HG02763 (cell line): ENCODE measurements at regions not wholly inside any gene's neighbourhood (a gene's known extent, or its start where the extent isn't known, plus 50 kb on each side); places are given as distances from the start of the nearest gene placed in this dataset.
"Not testable (repeated sequence)": the region's sequence is repeated elsewhere in the genome, so short reads cannot be mapped to it uniquely, and the experiment has no call there.

Experiments
- ATAC-seq: cut with Tn5 transposase; IDR thresholded peaks from one replicate; pipeline ENCODE4 v1.9.1; 2021; ENCODE audit warnings: mild to moderate bottlenecking, moderate library complexity; ENCODE audit not compliant: unreplicated experiment

DNA sequence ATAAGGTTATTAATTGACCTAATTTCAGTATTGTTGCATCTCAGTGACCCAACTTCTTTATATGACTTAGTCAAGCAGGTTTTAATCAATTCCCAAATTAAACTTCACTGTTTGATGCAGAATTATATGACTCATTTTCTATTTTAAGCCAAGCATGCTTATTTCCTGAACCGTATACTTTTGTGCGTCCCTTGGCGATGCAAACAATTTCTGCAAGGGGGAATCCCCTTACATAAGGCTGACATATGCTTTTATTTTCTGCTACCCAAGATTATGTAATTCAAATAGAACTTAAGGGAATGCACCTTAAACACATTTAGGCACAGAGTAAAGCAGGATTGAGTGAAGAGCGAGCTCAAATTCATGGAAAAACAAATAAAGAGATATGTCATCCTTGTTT, 303.9 kb downstream of the PDCD6IP start:
- no peak for ATAC-seq

DNA sequence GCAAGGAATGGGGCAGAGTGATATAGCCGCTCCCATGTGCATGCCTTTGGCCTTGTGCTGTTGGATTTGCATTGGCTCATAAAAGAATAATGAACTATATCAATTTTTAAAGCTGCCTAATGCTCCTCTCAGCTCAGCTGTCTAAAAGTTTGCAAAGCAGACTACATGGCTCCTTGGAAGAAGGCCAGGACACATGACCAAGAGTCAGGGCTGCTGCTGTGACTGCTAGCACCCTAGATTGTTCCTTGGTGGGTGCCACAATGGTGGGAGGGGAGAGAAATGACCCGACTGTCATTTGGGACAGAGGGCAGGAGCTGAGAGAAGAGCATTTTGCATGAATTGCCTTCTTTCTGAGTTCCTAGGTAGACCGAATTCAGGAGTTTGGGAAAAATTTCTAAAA, 307.9 kb downstream of the PDCD6IP start:
- ATAC-seq: no peak

DNA sequence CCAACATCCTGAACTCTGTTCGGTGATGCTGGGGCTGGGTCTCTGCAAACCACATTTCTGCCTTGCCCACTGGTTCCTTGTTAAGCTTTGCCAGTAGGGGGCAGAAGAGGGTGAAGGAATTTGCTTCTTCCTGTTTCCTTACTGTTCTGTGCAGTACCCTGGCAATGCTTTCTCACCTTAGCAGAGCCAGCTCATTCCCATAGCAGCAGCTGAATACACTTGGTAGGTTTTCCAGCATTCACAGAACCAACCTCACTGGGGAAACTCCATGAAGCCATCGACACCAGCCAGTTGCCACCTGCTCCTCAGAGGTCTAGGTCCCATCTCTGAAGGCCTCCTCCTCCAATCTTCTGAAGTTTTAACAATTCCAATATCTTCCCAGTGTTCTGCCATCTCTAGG, 308.4 kb downstream of the PDCD6IP start:
- peak; percentile 40 for ATAC-seq

DNA sequence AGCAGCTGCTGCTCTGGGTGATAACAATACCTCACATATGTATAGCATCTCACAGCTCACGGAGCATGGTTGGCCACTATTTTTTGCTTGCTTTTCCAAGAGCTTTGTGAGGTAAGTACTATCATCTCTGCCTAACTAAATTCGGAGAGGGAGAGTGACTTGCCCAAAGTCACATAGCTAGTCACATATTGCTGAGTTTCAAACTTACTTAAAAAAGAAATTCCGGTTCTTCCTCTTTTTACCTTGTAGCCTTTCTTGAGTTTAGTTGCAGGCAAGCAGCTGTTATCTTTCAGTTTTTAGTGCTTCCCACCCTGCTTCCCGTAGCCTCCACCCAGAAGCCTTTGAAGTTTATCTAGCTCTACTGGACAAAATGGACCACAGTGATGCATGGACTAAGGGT, 309.2 kb downstream of the PDCD6IP start:
- no peak for ATAC-seq

DNA sequence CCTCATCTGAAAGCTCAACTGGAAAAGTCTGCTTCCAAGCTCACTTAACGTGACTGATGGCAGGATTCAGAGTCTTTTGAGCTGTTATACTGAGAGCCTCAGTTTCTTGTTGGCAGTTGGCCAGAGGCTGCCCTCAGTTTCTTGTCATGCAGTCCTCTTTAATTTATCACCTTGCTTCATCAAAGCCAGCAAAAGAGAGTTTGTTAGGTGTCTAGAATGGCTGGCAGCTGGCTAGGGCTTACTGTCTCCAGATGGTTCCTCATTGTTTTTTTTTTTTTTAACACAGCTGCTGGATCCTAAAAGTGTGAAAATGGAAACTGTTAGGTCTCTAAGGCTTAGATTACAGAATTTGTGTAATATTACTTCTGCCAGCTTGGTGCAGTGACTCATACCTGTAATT, 310.6 kb downstream of the PDCD6IP start:
- no peak for ATAC-seq

DNA sequence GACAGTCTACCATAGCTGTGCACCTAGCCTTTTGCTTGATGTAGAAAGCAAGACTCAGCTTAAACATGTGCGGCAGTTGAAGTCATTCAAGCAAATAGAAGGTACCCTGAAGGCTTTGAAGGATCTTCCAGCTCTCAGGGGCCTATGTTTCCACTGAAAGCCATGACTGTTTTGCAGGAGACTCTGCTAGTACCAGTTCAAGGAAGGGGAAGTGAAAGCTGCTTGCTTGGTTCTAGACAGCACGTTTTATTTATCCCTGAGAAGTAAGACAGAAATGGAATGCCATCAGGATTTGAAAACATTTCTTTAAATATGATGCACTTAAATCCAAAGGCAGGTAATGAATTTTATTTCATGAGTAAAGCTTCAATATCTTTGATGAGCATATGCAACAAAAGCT, 311.4 kb downstream of the PDCD6IP start:
- ATAC-seq: peak; percentile 38

DNA sequence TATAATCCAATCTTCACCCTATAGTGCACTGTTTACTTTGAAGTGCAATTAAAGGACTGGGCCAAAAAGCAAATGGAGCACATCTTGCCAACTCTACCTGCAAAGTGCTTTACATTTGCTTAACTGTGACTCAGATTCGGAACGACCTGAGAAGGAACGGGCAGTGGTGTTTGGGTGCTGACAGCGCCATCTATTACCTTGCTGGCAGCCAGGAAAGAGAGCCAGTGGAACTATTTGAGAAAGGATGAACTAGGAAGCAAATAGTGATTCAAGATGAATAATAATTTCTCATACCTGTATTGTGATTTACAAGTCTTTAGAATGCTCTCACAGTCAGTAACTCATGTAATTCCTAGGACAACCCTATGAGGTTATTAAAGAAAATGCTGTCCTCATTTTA, 312.9 kb downstream of the PDCD6IP start:
- ATAC-seq: no peak

DNA sequence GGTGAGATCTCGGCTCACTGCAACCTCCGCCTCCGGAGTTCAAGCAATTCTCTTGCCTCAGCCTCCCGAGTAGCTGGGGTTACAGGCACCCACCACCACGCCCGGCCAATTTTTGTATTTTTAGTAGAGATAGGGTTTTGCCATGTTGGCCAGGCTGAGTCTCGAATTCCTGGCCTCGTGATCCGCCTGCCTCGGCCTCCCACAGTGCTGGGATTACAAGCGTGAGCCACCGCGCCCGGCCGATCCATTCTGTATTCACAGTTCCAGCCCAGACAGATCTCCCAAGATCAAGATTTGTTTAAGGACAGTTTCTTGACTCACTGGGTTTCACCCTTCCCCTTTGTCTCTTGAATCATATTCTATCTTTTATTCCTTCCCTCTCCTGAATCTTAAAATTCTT, 313.8 kb downstream of the PDCD6IP start:
- ATAC-seq: not testable (repeated sequence)

DNA sequence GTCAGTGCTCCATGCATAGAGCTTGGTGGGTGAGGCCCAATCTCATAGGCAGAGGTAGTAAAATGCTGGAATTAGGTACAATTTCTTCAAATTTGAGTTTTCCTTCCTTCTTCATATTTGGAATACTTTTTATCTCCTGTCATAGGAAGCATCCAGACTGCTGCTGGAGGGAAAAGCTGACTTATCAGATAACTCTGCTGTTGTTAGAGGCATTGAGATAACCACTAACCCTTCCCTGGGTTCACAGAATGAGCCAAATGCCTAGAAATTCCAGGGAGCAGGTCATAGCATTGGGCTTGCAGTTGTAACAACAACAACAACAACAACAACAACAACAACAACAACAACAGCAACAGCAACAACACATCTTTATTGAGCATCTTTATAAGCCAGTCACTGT, 332.7 kb downstream of the PDCD6IP start:
- no peak for ATAC-seq

DNA sequence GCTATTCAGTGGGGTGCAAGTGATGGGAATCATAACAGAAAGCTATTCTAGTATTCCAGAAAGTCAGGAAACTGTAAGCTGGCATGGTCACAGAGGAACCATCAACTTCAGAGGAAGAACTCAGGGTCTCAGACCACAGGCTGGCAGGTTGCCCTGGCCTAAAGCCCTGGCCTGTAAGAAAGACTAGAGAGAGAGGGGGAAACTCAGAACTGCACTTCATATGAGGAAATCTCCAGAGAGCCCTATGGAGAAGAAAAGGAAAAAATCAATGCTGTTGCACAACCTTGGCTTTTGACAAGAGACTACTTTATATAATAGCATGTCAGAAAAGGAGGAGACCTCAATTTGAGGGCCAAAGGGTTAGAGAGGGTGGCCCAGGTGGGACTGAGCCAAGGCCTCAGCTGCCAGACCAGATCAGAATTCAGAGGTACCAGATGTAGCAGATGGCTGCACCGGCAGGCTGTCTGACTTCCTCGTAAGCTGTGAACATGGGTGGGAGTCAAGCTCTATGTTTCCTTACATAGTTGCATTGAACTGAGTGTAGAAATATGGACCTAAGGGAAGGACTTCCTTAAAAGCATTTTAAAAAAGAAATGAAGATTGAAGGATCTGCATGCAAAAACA, 333.8 kb downstream of the PDCD6IP start:
- ATAC-seq: no peak

DNA sequence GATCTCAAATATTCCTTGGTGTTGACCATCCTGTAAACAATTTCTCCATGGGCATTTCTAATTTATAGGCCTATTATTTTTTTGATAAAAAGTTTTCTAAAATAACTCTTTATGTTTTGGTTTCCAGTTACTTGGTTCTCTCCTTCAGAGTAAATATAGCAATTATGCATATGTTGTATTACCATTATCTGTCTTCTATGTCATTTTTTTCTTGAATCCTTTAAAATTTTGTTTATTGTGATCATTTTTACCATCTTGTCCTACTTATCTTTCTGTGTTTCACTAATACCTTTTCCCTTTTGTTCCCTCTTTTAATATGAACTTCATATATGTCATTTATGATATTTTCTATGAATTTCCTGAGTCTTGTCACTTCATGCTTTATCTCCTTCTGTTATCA, 341.1 kb downstream of the PDCD6IP start:
- ATAC-seq: no peak

DNA sequence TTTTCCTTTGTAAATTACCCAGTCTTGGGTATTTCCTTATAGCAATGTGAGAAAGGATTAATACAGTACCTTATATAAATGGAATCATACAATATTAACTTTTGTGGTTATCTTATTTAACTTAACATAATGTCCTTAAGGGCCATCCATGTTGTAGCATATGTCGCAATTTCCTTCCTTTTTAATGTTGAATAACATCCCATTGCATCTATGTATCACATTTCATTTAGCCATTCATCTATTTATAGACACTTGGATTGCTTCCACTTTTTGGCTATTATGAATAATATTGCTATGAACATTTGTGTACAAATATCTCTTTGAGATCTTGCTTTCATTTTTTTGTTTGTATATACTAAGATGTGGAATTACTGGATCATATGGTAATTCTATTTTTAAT, 342.2 kb downstream of the PDCD6IP start:
- no peak for ATAC-seq

DNA sequence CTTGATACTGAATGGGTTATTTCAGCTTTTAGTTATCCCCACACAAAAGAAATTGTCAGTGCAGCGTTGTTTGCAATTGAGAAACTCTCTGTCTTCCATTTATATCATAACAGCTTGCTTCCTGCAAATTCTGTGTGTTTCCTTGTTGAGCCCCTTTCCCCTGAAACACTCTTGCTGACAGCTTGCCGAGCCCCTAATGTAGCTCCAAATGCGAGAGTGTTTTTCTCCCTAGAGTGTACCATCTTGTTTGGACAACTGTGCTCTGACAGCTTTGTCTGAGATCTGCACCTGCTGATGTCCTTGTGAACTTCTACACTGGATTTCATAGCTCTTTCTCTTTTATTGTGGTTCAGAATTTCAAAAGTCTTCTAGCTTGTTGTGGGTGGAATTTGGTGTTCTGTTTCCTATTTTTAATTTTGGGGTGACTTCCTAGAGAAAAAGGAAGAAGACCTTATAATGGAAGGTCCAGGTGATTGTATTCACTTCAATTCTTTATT, 343.5 kb downstream of the PDCD6IP start:
- ATAC-seq: no peak

DNA sequence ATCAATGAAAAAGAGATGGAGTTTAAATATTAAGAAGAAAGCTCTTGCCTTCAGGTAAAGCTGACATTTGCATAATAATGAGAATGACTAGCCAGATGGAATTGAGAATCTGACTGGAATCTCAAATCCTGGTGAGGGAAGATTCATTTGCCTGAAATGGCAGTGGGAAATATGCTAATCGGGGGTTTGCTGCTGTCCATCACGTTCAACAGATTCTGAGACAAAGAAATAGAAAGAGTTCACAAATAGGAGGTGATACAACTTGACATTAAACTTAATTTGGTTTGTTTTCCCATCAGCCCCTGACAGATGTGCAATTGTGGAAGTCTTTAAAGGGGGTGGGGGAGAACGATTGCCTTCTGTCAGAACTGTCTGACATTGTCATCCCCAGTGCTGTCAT, 347.4 kb downstream of the PDCD6IP start:
- ATAC-seq: no peak

DNA sequence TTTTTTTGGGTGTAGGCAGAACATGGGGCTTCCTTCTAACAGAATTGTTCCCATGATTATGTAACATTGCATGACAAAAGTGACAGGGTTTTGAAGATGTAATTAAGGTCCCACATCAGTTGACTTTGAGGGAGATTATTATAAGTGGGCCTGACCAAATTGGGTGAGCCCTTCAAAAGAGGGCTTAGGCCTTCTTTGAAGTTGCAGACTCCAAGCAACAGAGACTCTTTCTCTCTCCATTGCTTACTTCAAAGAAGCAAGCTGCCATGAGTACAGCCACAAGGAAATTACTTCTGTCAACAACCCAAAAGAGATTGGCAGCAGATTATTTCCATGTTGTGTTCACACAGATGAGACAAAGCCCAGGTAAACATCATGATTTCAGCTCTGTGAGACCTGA, 348.2 kb downstream of the PDCD6IP start:
- ATAC-seq: no peak

DNA sequence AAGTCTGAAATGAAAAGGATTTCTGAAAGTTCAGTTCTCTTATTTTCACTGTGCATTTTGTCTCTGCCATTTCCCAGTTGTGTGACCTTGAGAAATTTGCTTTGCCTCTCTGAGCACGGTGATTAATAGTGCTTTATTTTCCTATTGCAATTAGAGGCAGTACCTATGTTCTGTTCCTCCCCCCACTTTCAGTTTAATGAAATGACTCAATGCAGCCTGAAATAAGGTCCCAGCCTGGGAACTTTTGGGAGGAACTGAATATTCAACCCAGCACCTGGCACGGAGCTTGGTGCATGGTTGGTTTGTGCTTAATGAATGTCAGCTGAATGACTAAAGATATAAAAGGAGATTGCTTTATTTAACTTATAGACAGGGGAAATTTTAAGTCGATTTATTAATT, 352.6 kb downstream of the PDCD6IP start:
- no peak for ATAC-seq

DNA sequence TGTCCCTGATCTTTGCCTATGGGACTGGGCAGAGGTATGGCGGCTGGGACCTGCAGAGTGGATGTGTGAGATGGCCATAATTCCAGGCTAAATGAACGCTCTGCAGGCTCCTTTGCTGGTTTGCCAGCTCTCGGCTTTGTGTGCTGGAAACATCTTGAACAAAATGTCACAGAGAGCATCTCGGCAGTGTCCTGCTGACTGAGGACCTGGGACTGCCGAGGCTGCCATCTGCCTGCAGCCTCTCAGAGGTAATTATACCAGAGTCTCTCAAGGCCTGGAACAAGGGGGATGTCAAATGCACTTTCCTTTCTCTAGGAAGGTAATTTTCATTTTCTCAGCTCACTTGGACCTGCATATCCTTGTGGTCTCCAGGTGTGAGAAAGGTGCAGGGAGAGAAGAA, 354.2 kb downstream of the PDCD6IP start:
- no peak for ATAC-seq

DNA sequence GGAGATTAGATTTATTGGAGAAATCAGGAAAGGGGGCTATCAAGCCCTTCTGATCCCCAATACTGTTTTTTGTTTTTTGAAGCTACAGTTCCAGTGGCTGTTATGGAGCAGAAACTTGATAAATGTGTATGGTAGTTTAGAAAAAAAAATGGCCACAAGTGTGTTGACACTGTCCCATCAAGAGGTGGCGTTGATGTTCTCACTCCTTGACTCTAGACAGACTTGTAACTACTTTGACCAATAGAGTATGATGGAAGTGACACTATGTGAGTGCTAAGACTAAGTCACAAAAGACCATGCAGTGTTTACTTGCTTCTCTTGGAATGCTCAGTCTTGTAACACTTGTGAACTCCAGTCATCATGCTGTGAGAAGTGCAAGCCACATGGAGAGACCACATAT, 356.7 kb downstream of the PDCD6IP start:
- no peak for ATAC-seq

DNA sequence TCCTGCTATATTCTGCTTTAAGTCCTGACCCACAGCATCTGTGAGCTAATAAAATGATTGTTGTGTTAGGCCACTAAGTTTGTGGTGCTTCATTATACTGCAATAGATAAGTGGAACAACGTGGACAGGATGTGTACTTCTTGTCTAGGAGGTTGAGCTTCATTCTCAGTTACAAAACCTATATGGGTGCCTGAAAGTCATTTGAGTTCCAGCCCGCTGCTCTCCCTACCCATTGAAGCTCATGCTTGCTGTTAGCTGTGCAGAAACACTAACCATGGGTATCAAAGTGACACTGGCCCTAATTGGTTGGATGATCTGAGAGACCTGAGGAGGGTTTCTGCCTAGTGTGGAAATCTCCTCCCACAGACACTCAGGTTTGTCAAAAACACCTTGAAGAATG, 357.2 kb downstream of the PDCD6IP start:
- ATAC-seq: no peak

DNA sequence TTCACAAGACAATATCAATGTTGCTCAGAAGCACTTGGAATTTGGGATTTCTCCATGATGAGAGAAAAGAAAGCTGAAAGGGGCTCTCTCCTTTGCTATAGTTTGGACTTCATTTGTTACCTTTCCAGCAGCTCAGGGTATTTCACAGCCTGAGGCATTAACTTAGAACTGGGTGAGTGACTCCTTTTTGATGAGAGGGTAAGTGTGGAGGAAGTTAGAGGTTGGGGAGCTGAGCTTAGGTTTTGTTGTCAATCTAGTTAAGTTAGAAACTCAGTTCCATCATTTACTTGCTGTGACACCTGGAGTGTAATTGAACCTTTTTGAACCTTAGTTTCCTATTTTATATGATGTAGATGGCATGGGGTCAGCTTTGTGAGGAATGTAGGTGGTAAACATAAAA, 359.1 kb downstream of the PDCD6IP start:
- ATAC-seq: no peak

DNA sequence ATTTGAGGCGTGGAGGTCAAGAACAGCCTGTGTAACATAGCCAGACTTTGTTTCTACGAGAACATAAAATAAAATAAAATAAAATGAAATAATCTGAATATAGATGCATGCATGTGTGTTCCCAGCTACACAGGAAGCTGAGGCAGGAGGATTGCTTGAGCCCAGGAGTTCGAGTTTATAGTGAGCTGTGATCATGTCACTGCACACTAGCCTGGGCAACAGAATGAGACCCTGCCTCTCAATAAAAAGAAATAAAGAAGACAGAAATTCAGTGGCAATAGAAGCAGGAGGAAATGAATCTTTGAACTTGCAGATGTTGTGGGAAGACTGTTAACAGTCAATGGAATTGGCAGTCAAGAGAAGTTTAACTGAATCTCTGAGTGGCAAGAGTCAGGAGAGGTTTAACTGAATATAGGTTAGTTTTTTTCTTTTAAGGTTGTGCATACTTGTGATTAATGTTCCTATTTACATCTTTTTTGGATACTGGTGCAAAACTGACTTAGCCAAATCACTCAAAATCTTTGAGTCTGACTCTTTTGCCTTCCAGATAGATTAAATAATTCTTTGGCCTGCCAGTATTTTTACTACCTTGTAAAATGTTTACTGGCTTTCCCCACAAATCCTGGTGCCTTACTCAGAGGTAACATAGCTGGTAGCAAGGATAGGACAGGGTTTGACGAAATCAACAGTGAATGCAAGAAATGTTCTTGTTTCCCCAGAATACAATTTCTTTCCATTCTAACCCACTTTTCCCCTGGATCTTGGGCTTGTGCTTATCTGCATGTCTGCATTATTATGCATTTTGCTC, 361.4 kb downstream of the PDCD6IP start:
- ATAC-seq: no peak

DNA sequence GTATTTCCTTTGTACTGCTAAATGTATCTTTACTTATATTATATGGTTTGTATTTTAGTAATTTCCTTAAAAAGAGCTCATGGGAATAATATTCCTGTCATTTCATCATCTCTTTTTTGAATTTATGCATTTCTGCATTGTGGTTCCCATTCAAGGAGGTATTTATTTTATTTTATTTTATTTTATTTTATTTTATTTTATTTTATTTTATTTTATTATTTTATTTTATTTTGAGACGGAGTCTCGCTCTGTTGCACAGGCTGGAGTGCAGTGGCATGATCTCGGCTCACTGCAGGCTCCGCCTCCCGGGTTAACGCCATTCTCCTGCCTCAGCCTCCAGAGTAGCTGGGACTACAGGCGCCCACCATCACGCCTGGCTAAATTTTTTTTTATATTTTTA, 371.2 kb downstream of the PDCD6IP start:
- not testable (repeated sequence) for ATAC-seq

DNA sequence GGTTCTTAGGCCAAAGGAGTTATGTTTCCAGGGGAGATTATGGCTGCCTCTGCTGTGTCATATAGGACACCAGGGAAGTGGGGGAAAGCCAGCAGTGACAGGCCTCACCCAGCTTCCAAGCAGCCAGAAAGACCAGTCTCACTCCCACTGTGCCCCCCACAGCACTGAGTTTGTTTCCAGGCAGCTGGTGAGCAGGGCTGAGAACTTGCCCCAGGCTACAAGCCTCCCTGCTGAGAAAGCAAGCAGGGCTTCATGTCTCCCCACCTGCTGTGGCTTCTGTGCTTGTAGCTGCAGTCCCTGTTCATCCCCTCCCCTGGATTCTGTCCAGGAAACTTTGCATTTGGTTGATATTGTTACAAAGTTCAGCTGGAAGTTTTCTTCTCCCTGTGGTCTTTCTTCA, 376.3 kb downstream of the PDCD6IP start:
- ATAC-seq: no peak
